DND-41 (cell line): ENCODE measurements at regions not wholly inside any gene's neighbourhood (a gene's known extent, or its start where the extent isn't known, plus 50 kb on each side); places are given as distances from the start of the nearest gene placed in this dataset.

ENCODE experiments used
- EZH2 ChIP-seq: IDR thresholded peaks from 3 replicates; pipeline ENCODE4 v1.6.1; 2012; ENCODE audit warnings: borderline replicate concordance, low read depth, mild to moderate bottlenecking, moderate library complexity, low read length, inconsistent platforms; ENCODE audit not compliant: severe bottlenecking
- TF ChIP-seq, protein P1 (sequence below): IDR thresholded peaks from 2 replicates; pipeline ENCODE4 v1.5.1; 2012; ENCODE audit warnings: borderline replicate concordance, low read length, moderate library complexity, mild to moderate bottlenecking; ENCODE audit not compliant: poor library complexity, severe bottlenecking; ENCODE audit errors: extremely low read depth

DNA sequence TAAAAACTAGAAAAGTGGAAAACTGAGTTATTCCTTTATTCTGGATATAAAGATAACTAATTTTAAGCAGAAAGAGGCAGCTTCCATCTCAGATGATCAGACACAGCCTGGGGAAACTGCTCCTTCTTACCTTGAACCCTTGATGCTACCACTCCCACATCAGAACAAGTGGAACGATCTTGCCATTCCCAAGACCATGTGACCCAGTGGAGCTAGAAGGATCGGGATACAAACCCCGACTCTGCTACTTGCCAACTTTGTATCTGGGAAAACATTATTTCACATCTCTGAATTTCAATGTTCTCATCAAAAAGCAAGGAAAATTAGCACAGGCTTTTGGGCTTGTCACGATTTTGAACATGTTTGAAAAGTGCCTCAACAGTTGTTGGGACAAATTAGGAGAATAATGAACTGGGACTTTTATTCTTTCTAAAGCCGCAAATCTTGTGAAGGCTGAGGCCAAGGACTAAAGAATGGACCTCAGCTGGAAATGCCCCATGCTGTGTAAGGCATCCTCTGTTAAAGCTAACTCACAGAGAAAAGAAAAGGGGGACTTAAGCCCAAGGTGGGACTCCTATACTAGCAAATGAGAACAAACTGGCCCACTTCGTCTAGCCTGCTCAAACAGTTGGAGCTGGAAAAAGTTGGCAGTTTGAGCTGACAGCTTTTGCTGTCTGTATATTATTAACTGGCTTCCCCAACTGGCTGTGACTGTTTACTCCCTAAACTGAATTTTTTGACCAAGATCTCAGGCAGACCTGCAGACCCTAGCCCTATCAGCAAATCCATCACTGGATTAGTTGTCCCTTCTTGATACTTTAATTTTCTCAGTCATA is 552.3 kb downstream of the EFNA5 start:
- TF ChIP-seq, protein P1, sequence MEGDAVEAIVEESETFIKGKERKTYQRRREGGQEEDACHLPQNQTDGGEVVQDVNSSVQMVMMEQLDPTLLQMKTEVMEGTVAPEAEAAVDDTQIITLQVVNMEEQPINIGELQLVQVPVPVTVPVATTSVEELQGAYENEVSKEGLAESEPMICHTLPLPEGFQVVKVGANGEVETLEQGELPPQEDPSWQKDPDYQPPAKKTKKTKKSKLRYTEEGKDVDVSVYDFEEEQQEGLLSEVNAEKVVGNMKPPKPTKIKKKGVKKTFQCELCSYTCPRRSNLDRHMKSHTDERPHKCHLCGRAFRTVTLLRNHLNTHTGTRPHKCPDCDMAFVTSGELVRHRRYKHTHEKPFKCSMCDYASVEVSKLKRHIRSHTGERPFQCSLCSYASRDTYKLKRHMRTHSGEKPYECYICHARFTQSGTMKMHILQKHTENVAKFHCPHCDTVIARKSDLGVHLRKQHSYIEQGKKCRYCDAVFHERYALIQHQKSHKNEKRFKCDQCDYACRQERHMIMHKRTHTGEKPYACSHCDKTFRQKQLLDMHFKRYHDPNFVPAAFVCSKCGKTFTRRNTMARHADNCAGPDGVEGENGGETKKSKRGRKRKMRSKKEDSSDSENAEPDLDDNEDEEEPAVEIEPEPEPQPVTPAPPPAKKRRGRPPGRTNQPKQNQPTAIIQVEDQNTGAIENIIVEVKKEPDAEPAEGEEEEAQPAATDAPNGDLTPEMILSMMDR = no peak
- no peak for TF ChIP-seq EZH2
